HG02870 (cell line): ENCODE measurements at regions not wholly inside any gene's neighbourhood (a gene's known extent, or its start where the extent isn't known, plus 50 kb on each side); places are given as distances from the start of the nearest gene placed in this dataset.
"Not testable (repeated sequence)": the region's sequence is repeated elsewhere in the genome, so short reads cannot be mapped to it uniquely, and the experiment has no call there.

Experiments
- ATAC-seq: cut with Tn5 transposase; IDR thresholded peaks from one replicate; pipeline ENCODE4 v1.9.1; 2021; ENCODE audit warnings: mild to moderate bottlenecking, moderate library complexity; ENCODE audit not compliant: unreplicated experiment

GRCh38 chr9:104269996-104270963 is 176.2 kb downstream of the SMC2 start:
- no peak for ATAC-seq

- no peak for ATAC-seq
Observed at GRCh38 chr9:104276709-104277245, 182.7 kb downstream of the SMC2 start.

GRCh38 chr9:104278929-104279496 is 184.9 kb downstream of the SMC2 start:
- no peak for ATAC-seq

- no peak for ATAC-seq
Observed at GRCh38 chr9:104279535-104280177, 185.5 kb downstream of the SMC2 start.

- no peak for ATAC-seq
Observed at GRCh38 chr9:104280178-104280560, 186.1 kb downstream of the SMC2 start.

- ATAC-seq: no peak
Observed at GRCh38 chr9:104280711-104281110, 186.6 kb downstream of the SMC2 start.

- no peak for ATAC-seq
Observed at GRCh38 chr9:104286187-104286586, 192.1 kb downstream of the SMC2 start.

GRCh38 chr9:104286799-104287198 is 192.7 kb downstream of the SMC2 start:
- ATAC-seq: no peak

- ATAC-seq: no peak
Observed at GRCh38 chr9:104287253-104287878, 193.3 kb downstream of the SMC2 start.

GRCh38 chr9:104293877-104294276 is 199.8 kb downstream of the SMC2 start:
- no peak for ATAC-seq

- ATAC-seq: no peak
Observed at GRCh38 chr9:104300124-104300523, 203.9 kb upstream of the OR13F1 start.

GRCh38 chr9:104301755-104302154 is 202.3 kb upstream of the OR13F1 start:
- ATAC-seq: no peak

GRCh38 chr9:104302775-104303174 is 201.3 kb upstream of the OR13F1 start:
- ATAC-seq: no peak

GRCh38 chr9:104304925-104305324 is 199.1 kb upstream of the OR13F1 start:
- ATAC-seq: no peak

GRCh38 chr9:104313396-104314110 is 190.5 kb upstream of the OR13F1 start:
- no peak for ATAC-seq

- ATAC-seq: not testable (repeated sequence)
Observed at GRCh38 chr9:104316201-104317009, 187.7 kb upstream of the OR13F1 start.

- no peak for ATAC-seq
Observed at GRCh38 chr9:104319198-104319597, 184.9 kb upstream of the OR13F1 start.

GRCh38 chr9:104319685-104320084 is 184.4 kb upstream of the OR13F1 start:
- ATAC-seq: no peak

- no peak for ATAC-seq
Observed at GRCh38 chr9:104322596-104322995, 181.5 kb upstream of the OR13F1 start.
